Fibroblast of lung (primary cell): ENCODE measurements at regions not wholly inside any gene's neighbourhood (a gene's known extent, or its start where the extent isn't known, plus 50 kb on each side); places are given as distances from the start of the nearest gene placed in this dataset.

Experiments used
- EZH2 ChIP-seq: IDR thresholded peaks from 2 replicates; pipeline ENCODE4 v1.5.1; 2012; ENCODE audit warnings: low read length, control low read depth, mild to moderate bottlenecking; ENCODE audit errors: missing control alignments
- TF ChIP-seq, protein P1 (sequence below), 2 donors: IDR thresholded peaks in 1 of 2; conservative IDR thresholded peaks in 1 of 2; 1 replicate in 1 of 2; 2 replicates in 1 of 2; pipeline ENCODE4 v1.5.1; 2011 to 2012; ENCODE audit warnings: low read length in 2 of 2, control low read depth in 1 of 2, inconsistent platforms in 1 of 2, low read depth in 1 of 2, mild to moderate bottlenecking in 1 of 2

DNA sequence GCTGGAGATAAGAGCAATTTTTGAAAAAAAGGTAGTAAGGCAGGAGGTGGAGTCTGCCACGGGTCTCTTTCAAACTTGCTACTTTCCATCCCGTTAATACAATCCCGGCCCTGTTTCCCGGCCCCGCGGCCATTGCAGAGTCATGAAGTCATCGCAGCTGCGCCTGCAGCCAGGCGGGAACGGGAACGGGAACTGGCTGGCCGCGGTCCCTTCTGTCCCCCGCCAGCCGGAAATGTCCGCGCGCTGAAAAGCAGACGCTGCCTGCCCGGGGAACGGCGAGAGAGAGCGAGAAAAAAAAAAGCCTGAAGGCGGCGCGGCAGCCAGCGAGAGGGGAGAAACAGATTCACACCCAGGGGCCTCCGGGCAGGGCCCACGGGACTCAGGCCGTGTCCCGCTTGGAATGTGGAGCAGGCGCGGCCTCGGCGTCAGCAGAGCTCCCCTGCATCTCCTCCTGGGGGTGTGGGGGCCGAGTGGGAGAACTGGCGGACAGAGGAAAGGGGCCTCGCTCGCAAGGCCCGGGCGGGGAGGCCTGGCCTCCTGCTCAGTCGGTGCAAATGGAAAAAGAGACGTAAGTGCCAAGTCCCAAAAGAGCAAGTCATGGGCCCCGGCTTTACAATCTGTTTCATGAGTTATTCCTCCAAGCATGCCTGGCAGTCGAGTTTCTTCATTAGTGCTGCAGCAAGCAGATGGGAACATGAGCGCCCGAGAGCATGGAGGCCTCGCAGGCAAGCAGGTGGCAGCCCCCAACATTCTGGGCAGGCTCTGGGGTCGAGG lies 201.2 kb upstream of the GAS1 start:
- TF ChIP-seq, protein P1, sequence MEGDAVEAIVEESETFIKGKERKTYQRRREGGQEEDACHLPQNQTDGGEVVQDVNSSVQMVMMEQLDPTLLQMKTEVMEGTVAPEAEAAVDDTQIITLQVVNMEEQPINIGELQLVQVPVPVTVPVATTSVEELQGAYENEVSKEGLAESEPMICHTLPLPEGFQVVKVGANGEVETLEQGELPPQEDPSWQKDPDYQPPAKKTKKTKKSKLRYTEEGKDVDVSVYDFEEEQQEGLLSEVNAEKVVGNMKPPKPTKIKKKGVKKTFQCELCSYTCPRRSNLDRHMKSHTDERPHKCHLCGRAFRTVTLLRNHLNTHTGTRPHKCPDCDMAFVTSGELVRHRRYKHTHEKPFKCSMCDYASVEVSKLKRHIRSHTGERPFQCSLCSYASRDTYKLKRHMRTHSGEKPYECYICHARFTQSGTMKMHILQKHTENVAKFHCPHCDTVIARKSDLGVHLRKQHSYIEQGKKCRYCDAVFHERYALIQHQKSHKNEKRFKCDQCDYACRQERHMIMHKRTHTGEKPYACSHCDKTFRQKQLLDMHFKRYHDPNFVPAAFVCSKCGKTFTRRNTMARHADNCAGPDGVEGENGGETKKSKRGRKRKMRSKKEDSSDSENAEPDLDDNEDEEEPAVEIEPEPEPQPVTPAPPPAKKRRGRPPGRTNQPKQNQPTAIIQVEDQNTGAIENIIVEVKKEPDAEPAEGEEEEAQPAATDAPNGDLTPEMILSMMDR (conservative IDR thresholded peaks at IDR 0.05 in 1 of 2, IDR thresholded peaks at IDR 0.05 in 1 of 2; ENCODE audit: low read depth in 1 of 2, low read length in 2 of 2), result no peak
- TF ChIP-seq EZH2, result no peak
